ENCODE measurements at regions not wholly inside any gene's neighbourhood (a gene's known extent, or its start where the extent isn't known, plus 50 kb on each side); places are given as distances from the start of the nearest gene placed in this dataset.
A peak's percentile ranks its signal among the peaks of the same experiment; 100 is the strongest.

DNA sequence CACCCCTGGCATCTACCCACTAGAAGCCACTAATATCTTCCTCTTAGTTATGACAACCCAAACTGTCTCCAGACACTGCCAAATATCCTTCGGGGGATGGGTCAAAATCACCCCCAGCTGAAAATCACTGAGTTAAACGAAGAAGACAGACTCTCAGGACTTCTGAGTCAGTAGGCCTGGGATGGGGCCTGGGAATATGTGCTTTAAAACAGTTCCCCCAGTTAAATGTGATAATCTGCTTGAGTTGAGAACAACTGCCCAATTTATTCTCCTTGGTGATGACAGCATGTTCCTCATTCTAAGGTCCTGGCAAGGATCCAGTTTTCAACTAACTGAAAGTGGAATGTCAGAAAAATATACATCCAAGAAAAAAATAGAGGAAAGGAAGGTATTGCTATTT lies 52.4 kb downstream of the CBLL2 start:
- Histone ChIP-seq H3K4me1 (ENCODE audit: control insufficient read depth, insufficient read depth, low read length) (no peaks in the 10 kb centered on the region), H3K27me3 (ENCODE audit: control insufficient read depth, insufficient read depth, low read length, poor library complexity, severe bottlenecking) (no peaks in the 10 kb centered on the region), H3K9ac (ENCODE audit: extremely low read depth, low read length, poor library complexity, severe bottlenecking) (no peak overlapping the region), H3K36me3 (ENCODE audit: control insufficient read depth, insufficient read depth, low read length) (no peaks in the 10 kb centered on the region), H3K27ac (ENCODE audit: low read depth, low read length) (no peak overlapping the region), H3K4me3 (ENCODE audit: low read length) (no peak overlapping the region), H3K9me3 (ENCODE audit: control insufficient read depth, low read length) (no peaks in the 10 kb centered on the region)
- WGBS, 2 experiments (ENCODE audit: insufficient coverage in 1 of 2, insufficient read length in 1 of 2) = 84% methylated on average over 2 of the region's 2 CpGs; no CpG with 5 or more reads in 1 of the 2 experiments
- Mint-ChIP-seq H3K4me3 (no peak overlapping the region), H3K27ac (no peak overlapping the region), H3K27me3 (ENCODE audit: insufficient read depth) (peaks cover 2% of the 10 kb centered on the region), H3K4me1 (peaks cover 13% of the 10 kb centered on the region), H3K36me3 (ENCODE audit: low read depth) (no peaks in the 10 kb centered on the region), H3K9me3 (no peaks in the 10 kb centered on the region)
- TF ChIP-seq, protein P1, sequence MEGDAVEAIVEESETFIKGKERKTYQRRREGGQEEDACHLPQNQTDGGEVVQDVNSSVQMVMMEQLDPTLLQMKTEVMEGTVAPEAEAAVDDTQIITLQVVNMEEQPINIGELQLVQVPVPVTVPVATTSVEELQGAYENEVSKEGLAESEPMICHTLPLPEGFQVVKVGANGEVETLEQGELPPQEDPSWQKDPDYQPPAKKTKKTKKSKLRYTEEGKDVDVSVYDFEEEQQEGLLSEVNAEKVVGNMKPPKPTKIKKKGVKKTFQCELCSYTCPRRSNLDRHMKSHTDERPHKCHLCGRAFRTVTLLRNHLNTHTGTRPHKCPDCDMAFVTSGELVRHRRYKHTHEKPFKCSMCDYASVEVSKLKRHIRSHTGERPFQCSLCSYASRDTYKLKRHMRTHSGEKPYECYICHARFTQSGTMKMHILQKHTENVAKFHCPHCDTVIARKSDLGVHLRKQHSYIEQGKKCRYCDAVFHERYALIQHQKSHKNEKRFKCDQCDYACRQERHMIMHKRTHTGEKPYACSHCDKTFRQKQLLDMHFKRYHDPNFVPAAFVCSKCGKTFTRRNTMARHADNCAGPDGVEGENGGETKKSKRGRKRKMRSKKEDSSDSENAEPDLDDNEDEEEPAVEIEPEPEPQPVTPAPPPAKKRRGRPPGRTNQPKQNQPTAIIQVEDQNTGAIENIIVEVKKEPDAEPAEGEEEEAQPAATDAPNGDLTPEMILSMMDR (conservative IDR thresholded peaks at IDR 0.05) = no peak
- no peak for DNase-seq

DNA sequence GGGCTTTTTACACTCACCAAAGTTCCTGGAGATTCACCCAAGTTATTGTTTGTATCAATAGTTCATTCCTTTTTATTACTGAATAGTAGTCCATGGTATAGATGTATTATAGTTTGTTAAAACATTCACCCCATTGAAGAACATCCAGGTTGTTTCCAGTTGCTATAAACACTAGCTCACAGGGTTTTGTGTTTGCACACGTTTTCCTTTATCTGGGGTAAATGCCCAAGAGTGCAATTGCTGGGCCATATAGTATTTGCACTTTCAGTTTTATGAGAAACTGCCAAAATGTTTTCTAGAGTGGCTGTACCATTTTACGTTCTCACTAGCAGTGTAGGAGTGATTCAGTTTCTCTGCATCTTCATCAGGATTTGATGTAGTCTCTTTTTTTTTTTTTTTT lies 57.1 kb downstream of the CBLL2 start:
- WGBS, 2 experiments (ENCODE audit: insufficient coverage in 1 of 2, insufficient read length in 1 of 2) = 70% methylated on average over 2 of the region's 2 CpGs; no CpG with 5 or more reads in 1 of the 2 experiments
- Histone ChIP-seq H3K4me3 (ENCODE audit: low read length) (no peak overlapping the region), H3K9me3 (ENCODE audit: control insufficient read depth, low read length) (no peaks in the 10 kb centered on the region), H3K27me3 (ENCODE audit: control insufficient read depth, insufficient read depth, low read length, poor library complexity, severe bottlenecking) (no peaks in the 10 kb centered on the region), H3K4me1 (ENCODE audit: control insufficient read depth, insufficient read depth, low read length) (no peaks in the 10 kb centered on the region), H3K27ac (ENCODE audit: low read depth, low read length) (no peak overlapping the region), H3K9ac (ENCODE audit: extremely low read depth, low read length, poor library complexity, severe bottlenecking) (no peak overlapping the region), H3K36me3 (ENCODE audit: control insufficient read depth, insufficient read depth, low read length) (no peaks in the 10 kb centered on the region)
- no peaks in the 10 kb centered on the region for H3K4me1 Mint-ChIP-seq
- H3K27ac Mint-ChIP-seq = no peak overlapping the region
- no peak overlapping the region for H3K4me3 Mint-ChIP-seq
- no peak for DNase-seq
- H3K9me3 Mint-ChIP-seq = peaks cover 2% of the 10 kb centered on the region
- H3K36me3 Mint-ChIP-seq (ENCODE audit: low read depth) = peaks cover 2% of the 10 kb centered on the region
- TF ChIP-seq, protein P1 (conservative IDR thresholded peaks at IDR 0.05) = no peak
- H3K27me3 Mint-ChIP-seq (ENCODE audit: insufficient read depth) = no peaks in the 10 kb centered on the region

GRCh38 chrX:22338740-22339139 lies 66.0 kb downstream of the CBLL2 start:
- no peak overlapping the region for H3K9ac ChIP-seq (ENCODE audit: extremely low read depth, low read length, poor library complexity, severe bottlenecking)
- Mint-ChIP-seq H3K4me1 (peaks cover 17% of the 10 kb centered on the region), H3K9me3 (peaks cover 24% of the 10 kb centered on the region), H3K27ac (peak overlapping the region; percentile 89), H3K27me3 (ENCODE audit: insufficient read depth) (peaks cover 2% of the 10 kb centered on the region), H3K4me3 (no peak overlapping the region), H3K36me3 (ENCODE audit: low read depth) (peaks cover 4% of the 10 kb centered on the region)
- no peaks in the 10 kb centered on the region for H3K36me3 ChIP-seq (ENCODE audit: control insufficient read depth, insufficient read depth, low read length)
- TF ChIP-seq, protein P1 (conservative IDR thresholded peaks at IDR 0.05) = no peak
- no peaks in the 10 kb centered on the region for H3K4me1 ChIP-seq (ENCODE audit: control insufficient read depth, insufficient read depth, low read length)
- 20% methylated on average over 1 of the region's 1 CpG; no CpG with 5 or more reads in 1 of the 2 experiments for WGBS, 2 experiments (ENCODE audit: insufficient coverage in 1 of 2, insufficient read length in 1 of 2)
- H3K4me3 ChIP-seq (ENCODE audit: low read length) = no peak overlapping the region
- H3K27me3 ChIP-seq (ENCODE audit: control insufficient read depth, insufficient read depth, low read length, poor library complexity, severe bottlenecking) = no peaks in the 10 kb centered on the region
- H3K27ac ChIP-seq (ENCODE audit: low read depth, low read length) = no peak overlapping the region
- H3K9me3 ChIP-seq (ENCODE audit: control insufficient read depth, low read length) = no peaks in the 10 kb centered on the region
- DNase-seq = no peak
